K562 (cell line): ENCODE measurements at regions not wholly inside any gene's neighbourhood (a gene's known extent, or its start where the extent isn't known, plus 50 kb on each side); places are given as distances from the start of the nearest gene placed in this dataset.

Experiments used
- ATAC-seq: fragments of 200-7000 bp; cut with Tn5 transposase; 3 replicates; pipeline ENCODE4 v1.9.1; 2020; ENCODE audit warnings: moderate library complexity
- BruUV-seq: library from RNA; stranded (reverse); fragments of 400-500 nt; replicated peaks from 2 replicates; lab custom pipeline; 2021; lab: Mats Ljungman, UMichigan
- CTCF ChIA-PET: fragments of 300-600 bp; formaldehyde crosslinking; extraction: SDS; loops from one replicate; lab custom pipeline; 2021; ENCODE audit warnings: low intra/inter-chr PET ratio; lab: Yijun Ruan, JAX
- POLR2A ChIA-PET: fragments of 300-600, 350-650 bp; sonication (Branson Sonifier 250); formaldehyde crosslinking; extraction: SDS; loops from one replicate; lab custom pipeline; 2021; ENCODE audit warnings: antibody characterized with exemption, inconsistent platforms; lab: Yijun Ruan, JAX
- DNase-seq, 4 experiments: peaks; one replicate each; pipeline versions ENCODE4 v3.0.0 to v3.0.0-alpha.2; 2011 to 2018; ENCODE audit warnings: low spot score in 3 of 4, mixed read lengths in 3 of 4; ENCODE audit errors: extremely low read depth in 1 of 4
- FAIRE-seq: peaks from 2 replicates; lab custom pipeline; 2011; peaks lifted over from hg19 to GRCh38; lab: Jason Lieb, UNC
- H2AFZ ChIP-seq: 2 replicates; pipeline ENCODE4 v1.6.0; 2011; ENCODE audit warnings: low read depth, low read length, control low read depth, inconsistent platforms
- H3K27ac ChIP-seq: fragments of 200-600 bp; 3 replicates; pipeline ENCODE4 v1.8.0; 2011; ENCODE audit warnings: low read depth, mild to moderate bottlenecking, control low read depth, inconsistent platforms, low read length, moderate library complexity, mixed read lengths; ENCODE audit errors: extremely low read depth
- H3K27me3 ChIP-seq, 2 experiments: fragments of 300-600 bp in 1 of 2; 2 replicates in 1 of 2; 3 replicates in 1 of 2; pipeline versions ENCODE4 v1.6.0 to v1.8.0; 2011; ENCODE audit warnings: inconsistent platforms in 2 of 2, low read length in 2 of 2, mild to moderate bottlenecking in 1 of 2, mixed read lengths in 1 of 2, moderate library complexity in 1 of 2; ENCODE audit not compliant: control insufficient read depth in 2 of 2, insufficient read depth in 2 of 2
- H3K36me3 ChIP-seq: fragments of 300-600 bp; 3 replicates; pipeline ENCODE4 v1.8.0; 2011; ENCODE audit warnings: mild to moderate bottlenecking, low read length, inconsistent platforms; ENCODE audit not compliant: control insufficient read depth, insufficient read depth
- H3K4me1 ChIP-seq, 2 experiments: fragments of 200-600 bp in 1 of 2; replicated peaks in 1 of 2; 2 replicates in 1 of 2; 3 replicates in 1 of 2; pipeline versions ENCODE4 v1.5.1 to v1.8.0; 2011; ENCODE audit warnings: inconsistent platforms in 2 of 2, low read length in 2 of 2, mild to moderate bottlenecking in 1 of 2, mixed read lengths in 1 of 2, moderate library complexity in 1 of 2; ENCODE audit not compliant: control insufficient read depth in 2 of 2, insufficient read depth in 2 of 2
- H3K4me2 ChIP-seq: 2 replicates; pipeline ENCODE4 v1.6.1; 2011; ENCODE audit warnings: low read length, control low read depth, inconsistent platforms, mixed read lengths; ENCODE audit not compliant: insufficient read depth
- H3K4me3 ChIP-seq: fragments of 200-600 bp; sonication (generic), shearing (Covaris generic); 2 replicates; pipeline ENCODE4 v1.5.1; 2016; ENCODE audit warnings: control low read depth, inconsistent platforms
- H3K79me2 ChIP-seq: fragments of 200-600 bp; 3 replicates; pipeline ENCODE4 v1.8.0; 2011; ENCODE audit warnings: low read length, inconsistent platforms; ENCODE audit not compliant: control insufficient read depth, insufficient read depth
- H3K9ac ChIP-seq, 2 experiments: 2 replicates each; pipeline versions ENCODE4 v1.6.0 to v1.6.1; 2011; ENCODE audit warnings: low read depth in 2 of 2, low read length in 2 of 2, control low read depth in 1 of 2, inconsistent platforms in 1 of 2, mild to moderate bottlenecking in 1 of 2, mixed read lengths in 1 of 2; ENCODE audit not compliant: insufficient read depth in 1 of 2
- H3K9me1 ChIP-seq: one replicate; pipeline ENCODE4 v1.6.0; 2011; ENCODE audit warnings: inconsistent platforms, mild to moderate bottlenecking, low read length, moderate library complexity; ENCODE audit not compliant: control insufficient read depth, insufficient read depth
- H3K9me3 ChIP-seq: replicated peaks from 2 replicates; pipeline ENCODE4 v1.5.1; 2011; ENCODE audit warnings: low read depth, low read length, inconsistent platforms; ENCODE audit not compliant: control insufficient read depth, insufficient read depth
- H4K20me1 ChIP-seq: replicated peaks from 2 replicates; pipeline ENCODE4 v1.6.1; 2011; ENCODE audit warnings: low read length, inconsistent platforms, mixed read lengths; ENCODE audit not compliant: control insufficient read depth, insufficient read depth
- HDGF ChIP-seq: fragments of 450-650 bp; IDR thresholded peaks from 2 replicates; pipeline ENCODE4 v1.6.1; 2016
- HNRNPH1 ChIP-seq: fragments of 200-400 bp; formaldehyde crosslinking; optimal IDR thresholded peaks from 2 replicates; pipeline ENCODE3; 2017; ENCODE audit warnings: low read depth, mild to moderate bottlenecking, low read length, moderate library complexity
- NR3C1 ChIP-seq: sonication (generic); formaldehyde crosslinking; IDR thresholded peaks from 2 replicates; pipeline ENCODE4 v1.8.1; 2022; ENCODE audit warnings: missing genetic modification reagents
- RNF2 ChIP-seq: sonication (generic); IDR thresholded peaks from 2 replicates; pipeline ENCODE4 v1.6.1; 2016
- TAF15 ChIP-seq: fragments of 200-400 bp; formaldehyde crosslinking; IDR thresholded peaks from 2 replicates; pipeline ENCODE4 v1.6.1; 2017; ENCODE audit warnings: mild to moderate bottlenecking, low read depth, low read length, moderate library complexity
- WGBS: fragments of 100-300 bp; shearing (Covaris generic); methylation state at CpG from one replicate; pipeline ENCODE4 v1.1.6; 2016; ENCODE audit warnings: low coverage, mixed read lengths; ENCODE audit not compliant: insufficient coverage; ENCODE audit errors: missing lambda C conversion rate; 5-methylcytosine and 5-hydroxymethylcytosine counted together
- in situ Hi-C: fragments of 300-500 bp; cut with MboI; formaldehyde crosslinking; loops from 4 replicates; pipeline ENCODE4 v1.15.0; 2018; ENCODE audit warnings: inconsistent platforms, mixed read lengths
- intact Hi-C: fragments of 100-400 bp; cut with micrococcal nuclease; formaldehyde crosslinking; loops from 2 replicates; pipeline ENCODE4 v1.14.2; 2022
- TF ChIP-seq, protein P1 (sequence below): sonication (generic); formaldehyde crosslinking; IDR thresholded peaks from 2 replicates; pipeline ENCODE4 v1.8.0; 2022; ENCODE audit warnings: mild to moderate bottlenecking, missing genetic modification reagents
- TF ChIP-seq, protein P2 (sequence below): IDR thresholded peaks from 2 replicates; pipeline ENCODE4 v1.6.1; 2014; ENCODE audit warnings: antibody characterized with exemption

DNA sequence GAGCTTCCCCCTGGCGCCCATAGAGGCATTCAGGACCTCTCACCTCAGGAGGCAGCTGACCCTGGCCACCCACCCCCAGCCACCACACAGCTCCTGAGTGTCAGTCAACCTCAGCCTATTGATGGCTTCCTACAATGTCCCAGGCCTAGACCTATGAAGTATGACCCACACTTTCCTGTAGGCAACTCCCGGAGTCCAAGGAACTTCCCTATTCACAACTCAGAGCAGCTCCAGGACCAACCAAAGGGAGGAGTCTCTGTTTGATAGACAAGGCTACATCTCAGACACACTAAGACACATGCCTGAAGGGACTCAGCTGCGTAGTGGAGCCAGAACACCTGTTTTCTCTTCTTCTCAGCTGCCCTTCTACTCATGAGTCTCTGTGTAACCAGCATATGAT is 169.1 kb downstream of the MAFB start (continued):
- TF ChIP-seq, protein P1, sequence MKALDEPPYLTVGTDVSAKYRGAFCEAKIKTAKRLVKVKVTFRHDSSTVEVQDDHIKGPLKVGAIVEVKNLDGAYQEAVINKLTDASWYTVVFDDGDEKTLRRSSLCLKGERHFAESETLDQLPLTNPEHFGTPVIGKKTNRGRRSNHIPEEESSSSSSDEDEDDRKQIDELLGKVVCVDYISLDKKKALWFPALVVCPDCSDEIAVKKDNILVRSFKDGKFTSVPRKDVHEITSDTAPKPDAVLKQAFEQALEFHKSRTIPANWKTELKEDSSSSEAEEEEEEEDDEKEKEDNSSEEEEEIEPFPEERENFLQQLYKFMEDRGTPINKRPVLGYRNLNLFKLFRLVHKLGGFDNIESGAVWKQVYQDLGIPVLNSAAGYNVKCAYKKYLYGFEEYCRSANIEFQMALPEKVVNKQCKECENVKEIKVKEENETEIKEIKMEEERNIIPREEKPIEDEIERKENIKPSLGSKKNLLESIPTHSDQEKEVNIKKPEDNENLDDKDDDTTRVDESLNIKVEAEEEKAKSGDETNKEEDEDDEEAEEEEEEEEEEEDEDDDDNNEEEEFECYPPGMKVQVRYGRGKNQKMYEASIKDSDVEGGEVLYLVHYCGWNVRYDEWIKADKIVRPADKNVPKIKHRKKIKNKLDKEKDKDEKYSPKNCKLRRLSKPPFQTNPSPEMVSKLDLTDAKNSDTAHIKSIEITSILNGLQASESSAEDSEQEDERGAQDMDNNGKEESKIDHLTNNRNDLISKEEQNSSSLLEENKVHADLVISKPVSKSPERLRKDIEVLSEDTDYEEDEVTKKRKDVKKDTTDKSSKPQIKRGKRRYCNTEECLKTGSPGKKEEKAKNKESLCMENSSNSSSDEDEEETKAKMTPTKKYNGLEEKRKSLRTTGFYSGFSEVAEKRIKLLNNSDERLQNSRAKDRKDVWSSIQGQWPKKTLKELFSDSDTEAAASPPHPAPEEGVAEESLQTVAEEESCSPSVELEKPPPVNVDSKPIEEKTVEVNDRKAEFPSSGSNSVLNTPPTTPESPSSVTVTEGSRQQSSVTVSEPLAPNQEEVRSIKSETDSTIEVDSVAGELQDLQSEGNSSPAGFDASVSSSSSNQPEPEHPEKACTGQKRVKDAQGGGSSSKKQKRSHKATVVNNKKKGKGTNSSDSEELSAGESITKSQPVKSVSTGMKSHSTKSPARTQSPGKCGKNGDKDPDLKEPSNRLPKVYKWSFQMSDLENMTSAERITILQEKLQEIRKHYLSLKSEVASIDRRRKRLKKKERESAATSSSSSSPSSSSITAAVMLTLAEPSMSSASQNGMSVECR: no peak
- TF ChIP-seq NR3C1 (CRISPR knock-in tag) (no peak), RNF2 (no peak), TAF15 (no peak)
- TF ChIP-seq, protein P2, sequence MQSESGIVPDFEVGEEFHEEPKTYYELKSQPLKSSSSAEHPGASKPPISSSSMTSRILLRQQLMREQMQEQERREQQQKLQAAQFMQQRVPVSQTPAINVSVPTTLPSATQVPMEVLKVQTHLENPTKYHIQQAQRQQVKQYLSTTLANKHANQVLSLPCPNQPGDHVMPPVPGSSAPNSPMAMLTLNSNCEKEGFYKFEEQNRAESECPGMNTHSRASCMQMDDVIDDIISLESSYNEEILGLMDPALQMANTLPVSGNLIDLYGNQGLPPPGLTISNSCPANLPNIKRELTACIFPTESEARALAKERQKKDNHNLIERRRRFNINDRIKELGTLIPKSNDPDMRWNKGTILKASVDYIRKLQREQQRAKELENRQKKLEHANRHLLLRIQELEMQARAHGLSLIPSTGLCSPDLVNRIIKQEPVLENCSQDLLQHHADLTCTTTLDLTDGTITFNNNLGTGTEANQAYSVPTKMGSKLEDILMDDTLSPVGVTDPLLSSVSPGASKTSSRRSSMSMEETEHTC: no peak

DNA sequence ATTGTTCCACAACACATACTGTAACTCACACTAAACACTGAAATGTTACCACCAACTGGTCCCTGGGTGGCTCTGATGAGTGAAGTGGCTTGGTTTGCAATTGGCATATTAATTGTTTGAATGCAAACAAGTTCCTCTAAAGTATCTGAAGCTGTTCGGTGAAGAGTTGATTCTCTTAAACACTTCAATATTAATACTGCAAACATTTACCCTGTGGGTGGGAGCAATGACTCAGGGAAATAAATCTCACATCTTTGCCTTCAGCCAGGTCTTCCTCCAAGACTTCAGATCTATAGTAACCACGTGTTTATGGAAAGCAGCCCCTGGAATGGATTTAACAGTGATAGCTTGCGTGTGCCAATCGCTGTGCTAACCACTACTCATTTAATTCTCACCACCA is 176.0 kb downstream of the MAFB start:
- no peak for FAIRE-seq
- POLR2A ChIA-PET: no interaction called here
- WGBS: 0% methylated on average over 4 of the region's 4 CpGs

More for the DNA sequence above, 176.0 kb downstream of the MAFB start:
- no peak overlapping the region for H2AFZ ChIP-seq
- DNase-seq (no peak), ATAC-seq (no peak)
- no peaks in the 10 kb centered on the region for H3K79me2 ChIP-seq
- H4K20me1 ChIP-seq: no peaks in the 10 kb centered on the region
- H3K4me1 ChIP-seq: no peaks in the 10 kb centered on the region; a peak in 1 of 5 replicates
- CTCF ChIA-PET: no interaction called here
- H3K27ac ChIP-seq: no peak overlapping the region
- H3K27me3 ChIP-seq: peaks cover 0 to 9% of the 10 kb centered on the region in 2 experiments; a peak in 2 of 5 replicates
- H3K4me3 ChIP-seq: no peak overlapping the region
- H3K9me3 ChIP-seq: no peaks in the 10 kb centered on the region
- H3K4me2 ChIP-seq: no peak overlapping the region
- TF ChIP-seq HNRNPH1: no peak
- no peak for TF ChIP-seq HDGF
- TF ChIP-seq, all 486 proteins: peak for 0
- Histone ChIP-seq H3K36me3 (no peaks in the 10 kb centered on the region), H3K9me1 (no peaks in the 10 kb centered on the region), H3K9ac (no peak overlapping the region)
- in situ Hi-C loops: no loop called here
- intact Hi-C loops: no loop called here
- BruUV-seq: no TSS peak
